ENCODE measurements at regions not wholly inside any gene's neighbourhood (a gene's known extent, or its start where the extent isn't known, plus 50 kb on each side); places are given as distances from the start of the nearest gene placed in this dataset.

- TF ChIP-seq POLR2A (IDR thresholded peaks at IDR 0.05; ENCODE audit: low read depth, low read length) (no peak), POLR2AphosphoS5 (IDR thresholded peaks at IDR 0.05; ENCODE audit: low read depth, low read length) (no peak), SPI1 (IDR thresholded peaks at IDR 0.05; ENCODE audit: low read depth, low read length) (no peak), POU2F2 (IDR thresholded peaks at IDR 0.05; ENCODE audit: low read depth, low read length) (no peak)
Observed at GRCh38 chr5:40414922-40415321, 264.8 kb upstream of the PTGER4 start.

Measured in GM12891 (cell line).